WTC11 (cell line): ENCODE measurements at regions not wholly inside any gene's neighbourhood (a gene's known extent, or its start where the extent isn't known, plus 50 kb on each side); places are given as distances from the start of the nearest gene placed in this dataset.
A peak's percentile ranks its signal among the peaks of the same experiment; 100 is the strongest.

Experiments
- ATAC-seq: fragments of 200-7000 bp; cut with Tn5 transposase; 2 replicates; pipeline ENCODE4 v1.10.0; 2021; ENCODE audit warnings: mild to moderate bottlenecking, moderate library complexity
- CTCF ChIA-PET: fragments of 300-600 bp; sonication (Branson Sonifier 250); formaldehyde crosslinking; loops from one replicate; lab custom pipeline; 2021; ENCODE audit warnings: antibody characterized with exemption; lab: Charles Lee
- POLR2A ChIA-PET: fragments of 350-600 bp; sonication (Branson Sonifier 250); formaldehyde crosslinking; loops from one replicate; lab custom pipeline; 2021; ENCODE audit warnings: antibody characterized with exemption; lab: Charles Lee
- DNase-seq: peaks from one replicate; pipeline ENCODE4 v3.0.0; 2021; ENCODE audit warnings: low spot score
- H3K27ac Mint-ChIP-seq: 2 replicates; pipeline ENCODE4 v1.8.0; 2021; ENCODE audit warnings: mixed read lengths
- H3K27me3 Mint-ChIP-seq: 2 replicates; pipeline ENCODE4 v1.8.0; 2021; ENCODE audit warnings: low read depth, mild to moderate bottlenecking, moderate library complexity, mixed read lengths
- H3K36me3 Mint-ChIP-seq: 2 replicates; pipeline ENCODE4 v1.8.0; 2021; ENCODE audit warnings: mixed read lengths
- H3K4me1 Mint-ChIP-seq: 2 replicates; pipeline ENCODE4 v1.8.0; 2022; ENCODE audit warnings: mixed read lengths
- H3K4me3 Mint-ChIP-seq: 2 replicates; pipeline ENCODE4 v1.8.0; 2021; ENCODE audit warnings: mild to moderate bottlenecking, moderate library complexity, mixed read lengths
- H3K9me3 Mint-ChIP-seq: 2 replicates; pipeline ENCODE4 v1.8.0; 2021; ENCODE audit warnings: mixed read lengths
- FOXP1 ChIP-seq: sonication (generic); formaldehyde crosslinking; IDR thresholded peaks from 2 replicates; pipeline ENCODE4 v1.8.0; 2022; ENCODE audit warnings: missing genetic modification reagents, mild to moderate bottlenecking, moderate library complexity, borderline replicate concordance
- GABPB1 ChIP-seq: sonication (generic); formaldehyde crosslinking; IDR thresholded peaks from 2 replicates; pipeline ENCODE4 v1.8.1; 2023; ENCODE audit warnings: mild to moderate bottlenecking, missing genetic modification reagents
- JUN ChIP-seq: sonication (generic); formaldehyde crosslinking; IDR thresholded peaks from 2 replicates; pipeline ENCODE4 v1.8.0; 2023; ENCODE audit warnings: mild to moderate bottlenecking, missing genetic modification reagents
- NFE2L1 ChIP-seq: sonication (generic); formaldehyde crosslinking; IDR thresholded peaks from 2 replicates; pipeline ENCODE4 v1.8.1; 2023; ENCODE audit warnings: missing genetic modification reagents
- OVOL2 ChIP-seq: fragments of 250-450 bp; sonication (Bioruptor Pico); IDR thresholded peaks from 2 replicates; pipeline ENCODE4 v1.9.0; 2021; ENCODE audit warnings: mild to moderate bottlenecking, borderline replicate concordance
- TEAD1 ChIP-seq: sonication (generic); formaldehyde crosslinking; IDR thresholded peaks from 2 replicates; pipeline ENCODE4 v1.8.0; 2022; ENCODE audit warnings: mild to moderate bottlenecking, missing genetic modification reagents
- TF ChIP-seq, protein P1 (sequence below): sonication (generic); formaldehyde crosslinking; IDR thresholded peaks from 2 replicates; pipeline ENCODE4 v1.8.1; 2022; ENCODE audit warnings: mild to moderate bottlenecking, moderate library complexity, missing genetic modification reagents
- TF ChIP-seq, protein P2 (sequence below): sonication (generic); formaldehyde crosslinking; conservative IDR thresholded peaks from 2 replicates; pipeline ENCODE4 v1.8.1; 2022; ENCODE audit warnings: mild to moderate bottlenecking, missing genetic modification reagents
- TF ChIP-seq, protein P3 (sequence below): fragments of 250-450 bp; sonication (Bioruptor Pico); IDR thresholded peaks from 2 replicates; pipeline ENCODE4 v1.9.0; 2021; ENCODE audit warnings: moderate library complexity, mild to moderate bottlenecking, inconsistent platforms, borderline replicate concordance
- TF ChIP-seq, protein P4 (sequence below): sonication (generic); formaldehyde crosslinking; IDR thresholded peaks from 2 replicates; pipeline ENCODE4 v1.8.1; 2022; ENCODE audit warnings: mild to moderate bottlenecking, missing genetic modification reagents, moderate library complexity, borderline replicate concordance
- TF ChIP-seq, protein P5 (sequence below): sonication (generic); formaldehyde crosslinking; IDR thresholded peaks from 2 replicates; pipeline ENCODE4 v1.8.1; 2022; ENCODE audit warnings: missing genetic modification reagents, borderline replicate concordance
- TF ChIP-seq, protein P6 (sequence below): sonication (generic); formaldehyde crosslinking; IDR thresholded peaks from 2 replicates; pipeline ENCODE4 v1.8.0; 2022; ENCODE audit warnings: mild to moderate bottlenecking, missing genetic modification reagents
- TF ChIP-seq, protein P7 (sequence below): sonication (generic); formaldehyde crosslinking; IDR thresholded peaks from 2 replicates; pipeline ENCODE4 v1.8.1; 2023; ENCODE audit warnings: mild to moderate bottlenecking, missing genetic modification reagents
- TF ChIP-seq, protein P8 (sequence below): sonication (generic); formaldehyde crosslinking; IDR thresholded peaks from 2 replicates; pipeline ENCODE4 v1.8.0; 2022; ENCODE audit warnings: mild to moderate bottlenecking, missing genetic modification reagents

DNA sequence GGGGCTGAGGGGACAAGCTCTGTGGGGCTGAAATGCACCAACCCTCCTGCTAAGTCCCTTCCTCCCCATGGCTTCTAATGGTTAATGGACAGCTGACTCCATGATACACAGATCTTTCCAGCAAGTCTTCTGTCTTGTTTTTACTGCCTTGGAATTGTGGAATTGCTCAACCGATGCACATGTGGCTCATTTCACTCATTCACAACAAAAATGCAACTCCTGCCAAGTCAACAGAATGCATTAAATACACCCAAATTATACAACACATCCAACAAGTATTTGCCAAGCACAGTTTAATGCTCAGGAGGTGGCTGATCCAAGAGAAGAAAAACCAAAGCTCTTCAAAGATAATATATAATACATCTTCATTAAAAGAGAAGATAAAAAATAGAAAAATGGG, 61.9 kb upstream of the PAGE4 start (continued):
- TF ChIP-seq, protein P1, sequence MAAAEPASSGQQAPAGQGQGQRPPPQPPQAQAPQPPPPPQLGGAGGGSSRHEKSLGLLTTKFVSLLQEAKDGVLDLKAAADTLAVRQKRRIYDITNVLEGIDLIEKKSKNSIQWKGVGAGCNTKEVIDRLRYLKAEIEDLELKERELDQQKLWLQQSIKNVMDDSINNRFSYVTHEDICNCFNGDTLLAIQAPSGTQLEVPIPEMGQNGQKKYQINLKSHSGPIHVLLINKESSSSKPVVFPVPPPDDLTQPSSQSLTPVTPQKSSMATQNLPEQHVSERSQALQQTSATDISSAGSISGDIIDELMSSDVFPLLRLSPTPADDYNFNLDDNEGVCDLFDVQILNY: no peak
- TF ChIP-seq FOXP1 (CRISPR knock-in tag) (no peak), OVOL2 (no peak)
- TF ChIP-seq, protein P2, sequence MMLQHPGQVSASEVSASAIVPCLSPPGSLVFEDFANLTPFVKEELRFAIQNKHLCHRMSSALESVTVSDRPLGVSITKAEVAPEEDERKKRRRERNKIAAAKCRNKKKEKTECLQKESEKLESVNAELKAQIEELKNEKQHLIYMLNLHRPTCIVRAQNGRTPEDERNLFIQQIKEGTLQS (CRISPR knock-in tag): no peak
- TF ChIP-seq, protein P3, sequence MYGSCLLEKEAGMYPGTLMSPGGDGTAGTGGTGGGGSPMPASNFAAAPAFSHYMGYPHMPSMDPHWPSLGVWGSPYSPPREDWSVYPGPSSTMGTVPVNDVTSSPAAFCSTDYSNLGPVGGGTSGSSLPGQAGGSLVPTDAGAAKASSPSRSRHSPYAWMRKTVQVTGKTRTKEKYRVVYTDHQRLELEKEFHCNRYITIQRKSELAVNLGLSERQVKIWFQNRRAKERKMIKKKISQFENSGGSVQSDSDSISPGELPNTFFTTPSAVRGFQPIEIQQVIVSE (CRISPR knock-in tag): no peak

DNA sequence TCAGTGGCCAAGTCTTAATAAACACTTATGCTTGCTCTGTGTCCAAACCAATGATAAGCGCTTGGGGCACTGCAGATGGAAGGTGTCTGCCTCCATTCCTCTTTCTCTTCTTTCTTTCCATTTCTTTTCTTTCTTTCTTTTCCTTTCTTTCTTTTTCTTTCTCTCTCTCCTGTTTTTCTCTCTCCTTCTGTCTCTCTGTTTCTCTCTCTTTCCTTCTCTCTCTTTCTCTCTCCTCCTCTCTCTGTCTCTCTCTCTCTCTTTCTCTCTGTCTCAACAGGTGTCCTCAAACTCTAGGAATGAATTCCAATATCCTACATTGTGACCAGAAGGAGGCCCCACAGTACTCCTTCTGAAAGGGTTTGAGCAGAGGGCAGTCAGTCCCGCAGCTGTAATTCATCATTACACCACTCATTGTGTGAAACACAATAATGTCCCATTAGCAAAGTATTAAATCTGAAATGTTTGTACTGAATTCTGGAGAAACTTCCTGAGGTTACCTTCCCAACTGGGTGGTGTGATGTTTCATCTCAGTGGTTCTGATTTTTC, 66.5 kb upstream of the PAGE1 start:
- Mint-ChIP-seq H3K9me3 (no peaks in the 10 kb centered on the region), H3K4me3 (no peak overlapping the region), H3K27me3 (no peaks in the 10 kb centered on the region; the same call in 1 of the 2 replicates), H3K27ac (no peak overlapping the region), H3K36me3 (no peaks in the 10 kb centered on the region), H3K4me1 (peaks cover 6% of the 10 kb centered on the region)
- TF ChIP-seq TEAD1 (no peak), NFE2L1 (CRISPR knock-in tag) (no peak), JUN (CRISPR knock-in tag) (no peak), GABPB1 (CRISPR knock-in tag) (no peak)
- TF ChIP-seq, protein P4, sequence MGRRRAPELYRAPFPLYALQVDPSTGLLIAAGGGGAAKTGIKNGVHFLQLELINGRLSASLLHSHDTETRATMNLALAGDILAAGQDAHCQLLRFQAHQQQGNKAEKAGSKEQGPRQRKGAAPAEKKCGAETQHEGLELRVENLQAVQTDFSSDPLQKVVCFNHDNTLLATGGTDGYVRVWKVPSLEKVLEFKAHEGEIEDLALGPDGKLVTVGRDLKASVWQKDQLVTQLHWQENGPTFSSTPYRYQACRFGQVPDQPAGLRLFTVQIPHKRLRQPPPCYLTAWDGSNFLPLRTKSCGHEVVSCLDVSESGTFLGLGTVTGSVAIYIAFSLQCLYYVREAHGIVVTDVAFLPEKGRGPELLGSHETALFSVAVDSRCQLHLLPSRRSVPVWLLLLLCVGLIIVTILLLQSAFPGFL (CRISPR knock-in tag): no peak
- TF ChIP-seq, protein P5, sequence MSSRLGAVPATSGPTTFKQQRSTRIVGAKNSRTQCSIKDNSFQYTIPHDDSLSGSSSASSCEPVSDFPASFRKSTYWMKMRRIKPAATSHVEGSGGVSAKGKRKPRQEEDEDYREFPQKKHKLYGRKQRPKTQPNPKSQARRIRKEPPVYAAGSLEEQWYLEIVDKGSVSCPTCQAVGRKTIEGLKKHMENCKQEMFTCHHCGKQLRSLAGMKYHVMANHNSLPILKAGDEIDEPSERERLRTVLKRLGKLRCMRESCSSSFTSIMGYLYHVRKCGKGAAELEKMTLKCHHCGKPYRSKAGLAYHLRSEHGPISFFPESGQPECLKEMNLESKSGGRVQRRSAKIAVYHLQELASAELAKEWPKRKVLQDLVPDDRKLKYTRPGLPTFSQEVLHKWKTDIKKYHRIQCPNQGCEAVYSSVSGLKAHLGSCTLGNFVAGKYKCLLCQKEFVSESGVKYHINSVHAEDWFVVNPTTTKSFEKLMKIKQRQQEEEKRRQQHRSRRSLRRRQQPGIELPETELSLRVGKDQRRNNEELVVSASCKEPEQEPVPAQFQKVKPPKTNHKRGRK (CRISPR knock-in tag): no peak
- TF ChIP-seq, protein P6, sequence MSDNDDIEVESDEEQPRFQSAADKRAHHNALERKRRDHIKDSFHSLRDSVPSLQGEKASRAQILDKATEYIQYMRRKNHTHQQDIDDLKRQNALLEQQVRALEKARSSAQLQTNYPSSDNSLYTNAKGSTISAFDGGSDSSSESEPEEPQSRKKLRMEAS (CRISPR knock-in tag): no peak
- TF ChIP-seq, protein P7, sequence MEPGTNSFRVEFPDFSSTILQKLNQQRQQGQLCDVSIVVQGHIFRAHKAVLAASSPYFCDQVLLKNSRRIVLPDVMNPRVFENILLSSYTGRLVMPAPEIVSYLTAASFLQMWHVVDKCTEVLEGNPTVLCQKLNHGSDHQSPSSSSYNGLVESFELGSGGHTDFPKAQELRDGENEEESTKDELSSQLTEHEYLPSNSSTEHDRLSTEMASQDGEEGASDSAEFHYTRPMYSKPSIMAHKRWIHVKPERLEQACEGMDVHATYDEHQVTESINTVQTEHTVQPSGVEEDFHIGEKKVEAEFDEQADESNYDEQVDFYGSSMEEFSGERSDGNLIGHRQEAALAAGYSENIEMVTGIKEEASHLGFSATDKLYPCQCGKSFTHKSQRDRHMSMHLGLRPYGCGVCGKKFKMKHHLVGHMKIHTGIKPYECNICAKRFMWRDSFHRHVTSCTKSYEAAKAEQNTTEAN (CRISPR knock-in tag): no peak
- 0 out of 2 replicates have a peak, but pooled peaks have one; percentile 28 for ATAC-seq
- ChIA-PET POLR2A (no interaction called here), CTCF (interaction anchor here (0.6 to 2.4 kb wide), 10 partner anchors 10 to 578 kb away, joined by 3 to 9 read pairs (median 4); partner anchors contain the start of gene USP27X)
- DNase-seq: no peak

DNA sequence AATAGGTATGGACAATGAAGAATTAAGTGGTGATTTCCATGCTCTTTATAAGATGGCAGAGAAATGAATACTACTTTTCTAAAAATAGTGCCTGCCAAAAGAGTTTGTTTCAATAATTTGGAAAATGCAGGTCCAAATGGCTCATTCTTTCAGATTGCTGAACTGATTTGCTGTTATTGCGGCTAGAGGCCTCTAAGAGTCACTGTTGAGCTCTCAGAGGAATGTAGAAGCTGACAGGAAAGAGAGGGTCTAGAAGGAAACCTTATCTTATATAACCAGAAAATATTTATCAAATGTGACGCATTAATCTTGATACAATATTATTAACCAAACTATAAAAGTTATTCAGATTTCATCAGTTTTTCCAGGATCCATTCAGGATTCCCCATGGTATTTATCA, 65.7 kb upstream of the PAGE1 start:
- H3K9me3 Mint-ChIP-seq: no peaks in the 10 kb centered on the region
- POLR2A ChIA-PET: no interaction called here
- H3K27me3 Mint-ChIP-seq: no peaks in the 10 kb centered on the region; the same call in 1 of the 2 replicates
- no peak overlapping the region for H3K4me3 Mint-ChIP-seq
- DNase-seq: peak; percentile 10
- H3K4me1 Mint-ChIP-seq: peaks cover 6% of the 10 kb centered on the region
- no peak for ATAC-seq
- no peaks in the 10 kb centered on the region for H3K36me3 Mint-ChIP-seq
- no peak for TF ChIP-seq TEAD1
- TF ChIP-seq, protein P8, sequence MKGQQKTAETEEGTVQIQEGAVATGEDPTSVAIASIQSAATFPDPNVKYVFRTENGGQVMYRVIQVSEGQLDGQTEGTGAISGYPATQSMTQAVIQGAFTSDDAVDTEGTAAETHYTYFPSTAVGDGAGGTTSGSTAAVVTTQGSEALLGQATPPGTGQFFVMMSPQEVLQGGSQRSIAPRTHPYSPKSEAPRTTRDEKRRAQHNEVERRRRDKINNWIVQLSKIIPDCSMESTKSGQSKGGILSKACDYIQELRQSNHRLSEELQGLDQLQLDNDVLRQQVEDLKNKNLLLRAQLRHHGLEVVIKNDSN: no peak
- CTCF ChIA-PET: interaction anchor here (0.6 to 2.4 kb wide), 13 partner anchors 9 to 577 kb away, joined by 3 to 9 read pairs (median 4); partner anchors contain the start of gene USP27X
- H3K27ac Mint-ChIP-seq: no peak overlapping the region
